ENCODE measurements at regions not wholly inside any gene's neighbourhood (a gene's known extent, or its start where the extent isn't known, plus 50 kb on each side); places are given as distances from the start of the nearest gene placed in this dataset.

- TF ChIP-seq REST (IDR thresholded peaks at IDR 0.05; ENCODE audit: low read depth): no peak
- TF ChIP-seq MAX (IDR thresholded peaks at IDR 0.05): no peak
- no peak for TF ChIP-seq ELF1 (IDR thresholded peaks at IDR 0.05; ENCODE audit: borderline replicate concordance, low read depth)
- TF ChIP-seq EZH2 (IDR thresholded peaks at IDR 0.05): no peak
Measured at GRCh38 chr2:207397917-207398655, 131.7 kb upstream of the CREB1 start (continued).

GRCh38 chr2:207399301-207399700 is 130.5 kb upstream of the CREB1 start:
- intact Hi-C loops (cut with micrococcal nuclease): loop anchor here (5.0 kb wide), 1 partner anchor 67 kb away; no protein-coding TSS in a partner anchor
- ChIA-PET CTCF (no interaction called here), RAD21 (ENCODE audit: low non-redundant PET in 1 of 2, low total read pairs in 2 of 2, uncharacterized antibody in 2 of 2, unreplicated experiment in 2 of 2) (no interaction called here), POLR2A (no interaction called here)
- no peak overlapping the region for H3K4me3 ChIP-seq (replicated peaks in 1 of 2; ENCODE audit: low read depth in 1 of 2, low read length in 2 of 2)
- H3K4me2 ChIP-seq (ENCODE audit: low read length): no peak overlapping the region
- ATAC-seq: no peak
- H3K79me2 ChIP-seq (ENCODE audit: insufficient read depth, low read length): no peaks in the 10 kb centered on the region
- no peaks in the 10 kb centered on the region for H3K27me3 ChIP-seq (ENCODE audit: insufficient read depth, low read length)
- H3K4me1 ChIP-seq (ENCODE audit: control insufficient read depth in 1 of 2, insufficient read depth in 2 of 2, low read length in 2 of 2): peaks cover 12 to 16% of the 10 kb centered on the region in 2 experiments
- no peaks in the 10 kb centered on the region for H4K20me1 ChIP-seq (ENCODE audit: insufficient read depth)
- DNase-seq (ENCODE audit: low read depth, low spot score): no peak
- BruUV-seq (replicated peaks): no TSS peak
- no peaks in the 10 kb centered on the region for H3K36me3 ChIP-seq (ENCODE audit: control insufficient read depth in 1 of 2, insufficient read depth in 2 of 2, low read length in 2 of 2)
- TF ChIP-seq ZBTB33 (IDR thresholded peaks at IDR 0.05; ENCODE audit: extremely low read depth, insufficient replicate concordance, low read length): no peak
- TF ChIP-seq MAX (IDR thresholded peaks at IDR 0.05): no peak
- no peak for TF ChIP-seq CBX3 (IDR thresholded peaks at IDR 0.05; ENCODE audit: low read depth)
- no peak for TF ChIP-seq ATF3 (IDR thresholded peaks at IDR 0.05)
- TF ChIP-seq CTCF (IDR thresholded peaks at IDR 0.05 in 2 of 3, conservative IDR thresholded peaks at IDR 0.05 in 1 of 3; ENCODE audit: borderline replicate concordance in 1 of 3, insufficient read depth in 1 of 3, low read depth in 2 of 3, low read length in 2 of 3): no peak
- no peak for TF ChIP-seq EZH2phosphoT487 (IDR thresholded peaks at IDR 0.05; ENCODE audit: borderline replicate concordance)
- no peak for TF ChIP-seq POLR2A (IDR thresholded peaks at IDR 0.05; ENCODE audit: borderline replicate concordance, extremely low read depth, insufficient read depth, insufficient read length)
- no peak for TF ChIP-seq EZH2 (IDR thresholded peaks at IDR 0.05)
- no peak for TF ChIP-seq RAD21 (IDR thresholded peaks at IDR 0.05; ENCODE audit: low read depth)
- no peak for TF ChIP-seq ZFX (IDR thresholded peaks at IDR 0.05)
- no peak for TF ChIP-seq SP1 (IDR thresholded peaks at IDR 0.05; ENCODE audit: low read depth)
- TF ChIP-seq SRF (IDR thresholded peaks at IDR 0.05; ENCODE audit: low read depth): no peak
- no peaks in the 10 kb centered on the region for H3K9me3 ChIP-seq (ENCODE audit: control insufficient read depth in 1 of 2, insufficient read depth in 1 of 2, low read depth in 1 of 2, low read length in 2 of 2)
- H3K27ac ChIP-seq (ENCODE audit: low read depth, low read length): no peak overlapping the region
- no peaks in the 10 kb centered on the region for H3K9me2 ChIP-seq (ENCODE audit: insufficient read depth)
- H2AFZ ChIP-seq (ENCODE audit: low read depth, low read length, poor library complexity, severe bottlenecking): no peak overlapping the region
- no peak overlapping the region for H3K9ac ChIP-seq (ENCODE audit: low read length)
